ENCODE measurements at regions not wholly inside any gene's neighbourhood (a gene's known extent, or its start where the extent isn't known, plus 50 kb on each side); places are given as distances from the start of the nearest gene placed in this dataset.

DNA sequence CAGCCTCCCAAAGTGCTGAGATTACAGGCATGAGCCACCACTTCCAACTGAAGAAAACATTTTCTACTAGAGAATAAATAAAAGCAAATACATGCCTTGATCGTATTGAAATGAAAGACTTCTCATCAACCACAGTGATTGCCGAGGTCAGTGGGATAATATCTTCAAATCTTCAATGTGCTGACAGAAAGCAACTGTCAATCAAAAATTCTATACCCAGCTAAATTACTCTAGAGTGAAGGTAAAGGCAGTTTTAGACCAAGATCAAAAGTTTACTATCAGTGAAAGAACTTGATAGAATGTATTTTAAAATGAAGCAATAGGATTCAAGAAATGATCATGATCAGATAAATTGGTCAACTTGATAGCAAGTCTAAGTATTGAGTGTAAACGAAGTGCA is 130.6 kb downstream of the BRD1 start:
- Histone ChIP-seq H3K4me3 (no peak overlapping the region), H3K9me3 (peaks cover 10% of the 10 kb centered on the region), H3K4me1 (ENCODE audit: control insufficient read depth in 1 of 2, low read depth in 2 of 2) (no peaks in the 10 kb centered on the region), H3K27me3 (replicated peaks; ENCODE audit: insufficient read depth) (no peaks in the 10 kb centered on the region), H3K36me3 (no peaks in the 10 kb centered on the region), H3K27ac (no peak overlapping the region)
- ATAC-seq (ENCODE audit: insufficient number of reproducible peaks, low FRiP score, low read depth) = no peak
- TF ChIP-seq, protein P1, sequence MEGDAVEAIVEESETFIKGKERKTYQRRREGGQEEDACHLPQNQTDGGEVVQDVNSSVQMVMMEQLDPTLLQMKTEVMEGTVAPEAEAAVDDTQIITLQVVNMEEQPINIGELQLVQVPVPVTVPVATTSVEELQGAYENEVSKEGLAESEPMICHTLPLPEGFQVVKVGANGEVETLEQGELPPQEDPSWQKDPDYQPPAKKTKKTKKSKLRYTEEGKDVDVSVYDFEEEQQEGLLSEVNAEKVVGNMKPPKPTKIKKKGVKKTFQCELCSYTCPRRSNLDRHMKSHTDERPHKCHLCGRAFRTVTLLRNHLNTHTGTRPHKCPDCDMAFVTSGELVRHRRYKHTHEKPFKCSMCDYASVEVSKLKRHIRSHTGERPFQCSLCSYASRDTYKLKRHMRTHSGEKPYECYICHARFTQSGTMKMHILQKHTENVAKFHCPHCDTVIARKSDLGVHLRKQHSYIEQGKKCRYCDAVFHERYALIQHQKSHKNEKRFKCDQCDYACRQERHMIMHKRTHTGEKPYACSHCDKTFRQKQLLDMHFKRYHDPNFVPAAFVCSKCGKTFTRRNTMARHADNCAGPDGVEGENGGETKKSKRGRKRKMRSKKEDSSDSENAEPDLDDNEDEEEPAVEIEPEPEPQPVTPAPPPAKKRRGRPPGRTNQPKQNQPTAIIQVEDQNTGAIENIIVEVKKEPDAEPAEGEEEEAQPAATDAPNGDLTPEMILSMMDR (IDR thresholded peaks at IDR 0.05) = no peak
- DNase-seq (ENCODE audit: low spot score) = no peak

DNA sequence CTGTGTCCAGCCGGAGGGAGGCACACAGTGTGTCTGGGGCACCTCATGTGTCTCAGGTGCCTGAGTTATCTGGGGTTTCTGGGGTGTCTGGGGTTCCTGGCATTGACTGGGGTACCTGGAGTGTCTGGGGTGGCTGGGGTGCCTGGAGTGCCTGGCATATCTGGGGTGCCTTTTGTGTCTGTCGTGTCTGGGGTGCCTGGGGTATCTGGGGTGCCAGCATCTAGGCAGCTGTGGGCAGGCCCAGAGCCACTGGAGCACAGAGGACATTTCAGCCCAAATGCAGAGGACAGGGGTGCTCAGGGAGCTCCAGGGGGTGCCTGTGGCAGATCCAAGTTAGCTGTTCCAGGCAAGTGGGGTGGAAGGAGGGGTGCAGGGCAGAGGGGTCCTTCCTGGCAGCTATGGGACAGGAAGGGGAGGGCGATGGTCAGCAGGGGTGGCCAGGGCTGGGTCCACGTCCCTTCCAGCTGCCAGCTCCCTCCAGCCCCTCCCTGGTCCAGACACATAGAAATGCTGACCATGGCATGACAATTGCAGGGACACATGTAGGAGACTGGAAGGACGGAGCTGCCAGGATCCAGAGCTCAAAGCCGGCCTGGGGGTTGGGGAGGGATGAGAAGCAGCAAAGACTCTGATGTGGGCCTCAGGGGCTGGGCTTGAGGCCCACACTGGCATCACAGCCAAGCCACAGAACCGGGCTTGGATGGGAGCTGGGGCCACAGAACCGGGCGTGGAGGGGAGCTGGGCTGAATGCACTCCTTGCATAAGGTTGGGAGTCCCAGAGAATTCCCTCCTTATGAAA is 133.0 kb downstream of the BRD1 start:
- TF ChIP-seq, protein P1 (IDR thresholded peaks at IDR 0.05) = no peak
- Histone ChIP-seq H3K4me3 (no peak overlapping the region), H3K27ac (no peak overlapping the region), H3K36me3 (no peaks in the 10 kb centered on the region), H3K27me3 (replicated peaks; ENCODE audit: insufficient read depth) (no peaks in the 10 kb centered on the region), H3K9me3 (peaks cover 6% of the 10 kb centered on the region), H3K4me1 (ENCODE audit: control insufficient read depth in 1 of 2, low read depth in 2 of 2) (no peaks in the 10 kb centered on the region)
- no peak for ATAC-seq (ENCODE audit: insufficient number of reproducible peaks, low FRiP score, low read depth)
- no peak for DNase-seq (ENCODE audit: low spot score)

DNA sequence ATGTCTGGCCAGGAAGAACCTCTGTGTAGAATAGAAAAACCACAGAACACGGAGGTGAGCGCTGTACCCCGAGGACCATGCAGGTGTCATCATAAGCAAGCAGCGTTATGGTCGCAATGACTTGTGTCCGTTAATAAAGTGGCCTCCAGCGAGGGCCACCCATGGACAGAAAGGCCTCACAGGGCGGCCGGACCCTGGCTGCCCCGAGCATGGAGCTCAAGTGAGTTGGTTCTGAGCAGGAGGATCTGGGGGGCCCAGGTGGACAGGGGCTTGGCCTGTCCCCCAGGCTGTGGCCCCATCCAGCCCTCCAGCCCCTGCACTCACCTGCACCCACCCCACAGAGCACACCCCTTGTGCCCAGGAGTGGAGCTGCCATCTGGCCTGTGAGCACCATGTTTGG is 133.8 kb downstream of the BRD1 start:
- ATAC-seq (ENCODE audit: insufficient number of reproducible peaks, low FRiP score, low read depth) = no peak
- Histone ChIP-seq H3K4me1 (ENCODE audit: control insufficient read depth in 1 of 2, low read depth in 2 of 2) (no peaks in the 10 kb centered on the region), H3K9me3 (peaks cover 6% of the 10 kb centered on the region), H3K4me3 (no peak overlapping the region), H3K27me3 (replicated peaks; ENCODE audit: insufficient read depth) (no peaks in the 10 kb centered on the region), H3K36me3 (no peaks in the 10 kb centered on the region), H3K27ac (no peak overlapping the region)
- TF ChIP-seq, protein P1 (IDR thresholded peaks at IDR 0.05) = no peak
- DNase-seq (ENCODE audit: low spot score) = no peak

DNA sequence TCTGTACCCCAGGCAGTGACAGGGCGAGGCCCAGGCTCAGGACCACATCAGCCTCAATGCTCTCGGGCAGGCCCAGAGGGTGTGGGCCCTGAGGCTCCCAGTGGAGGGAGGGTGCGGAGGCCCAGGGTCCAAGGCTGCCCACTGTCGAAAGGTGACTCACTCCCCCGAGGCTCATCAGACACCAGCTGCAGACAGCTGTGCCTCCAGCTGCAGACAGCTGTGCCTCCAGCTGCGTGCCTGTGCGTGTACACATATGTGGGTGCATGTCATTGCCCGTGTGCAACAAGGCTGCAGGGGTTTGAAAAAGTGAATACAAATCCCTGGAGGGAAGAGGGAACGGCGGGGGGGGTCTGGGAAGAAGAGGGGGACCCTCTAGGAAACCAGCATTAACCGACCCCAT is 134.3 kb downstream of the BRD1 start:
- ATAC-seq (ENCODE audit: insufficient number of reproducible peaks, low FRiP score, low read depth) (no peak), DNase-seq (ENCODE audit: low spot score) (no peak)
- TF ChIP-seq, protein P1 (IDR thresholded peaks at IDR 0.05) = no peak
- Histone ChIP-seq H3K4me3 (no peak overlapping the region), H3K36me3 (no peaks in the 10 kb centered on the region), H3K4me1 (ENCODE audit: control insufficient read depth in 1 of 2, low read depth in 2 of 2) (no peaks in the 10 kb centered on the region), H3K9me3 (peaks cover 6% of the 10 kb centered on the region), H3K27me3 (replicated peaks; ENCODE audit: insufficient read depth) (no peaks in the 10 kb centered on the region), H3K27ac (no peak overlapping the region)

DNA sequence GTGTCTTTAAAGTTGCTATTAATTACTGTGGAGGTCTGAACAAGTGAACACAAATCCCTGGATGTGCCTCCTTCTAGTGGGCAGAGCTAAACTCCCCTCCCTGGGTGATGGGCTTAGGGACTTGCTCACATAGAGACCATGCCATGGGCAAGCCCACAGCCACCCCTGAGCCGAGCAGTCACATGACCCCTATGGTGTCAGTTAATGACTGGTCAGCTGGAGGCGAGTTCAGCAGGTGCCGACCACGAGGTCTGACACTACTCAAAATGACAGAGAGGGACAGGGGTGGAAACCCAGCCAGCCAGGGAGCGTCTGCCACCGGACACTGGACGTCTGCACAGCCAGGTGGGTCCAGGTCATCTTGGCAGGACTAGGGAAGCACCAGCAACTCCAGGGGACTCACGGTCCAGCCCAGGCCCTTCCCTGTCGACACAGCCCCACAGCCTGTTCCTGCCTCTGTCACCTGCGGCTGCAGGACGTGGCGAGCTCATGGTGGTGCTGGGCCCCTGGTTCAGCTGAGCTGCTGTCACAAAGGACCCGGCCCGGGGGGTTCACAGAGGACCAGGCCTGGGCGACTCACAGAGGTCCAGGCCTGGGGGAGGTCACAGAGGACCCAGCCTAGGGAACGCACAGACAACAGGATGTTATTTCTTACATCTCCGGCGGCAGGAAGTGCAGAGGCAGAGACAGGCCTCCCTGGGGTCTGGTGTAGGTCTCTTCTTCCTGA is 135.0 kb downstream of the BRD1 start:
- Histone ChIP-seq H3K36me3 (no peaks in the 10 kb centered on the region), H3K4me3 (no peak overlapping the region), H3K9me3 (peaks cover 6% of the 10 kb centered on the region), H3K27ac (no peak overlapping the region), H3K27me3 (replicated peaks; ENCODE audit: insufficient read depth) (no peaks in the 10 kb centered on the region), H3K4me1 (ENCODE audit: control insufficient read depth in 1 of 2, low read depth in 2 of 2) (no peaks in the 10 kb centered on the region)
- ATAC-seq (ENCODE audit: insufficient number of reproducible peaks, low FRiP score, low read depth) (no peak), DNase-seq (ENCODE audit: low spot score) (no peak)
- TF ChIP-seq, protein P1 (IDR thresholded peaks at IDR 0.05) = no peak
